C4-2B (cell line): ENCODE measurements at regions not wholly inside any gene's neighbourhood (a gene's known extent, or its start where the extent isn't known, plus 50 kb on each side); places are given as distances from the start of the nearest gene placed in this dataset.

Source experiments
- CTCF ChIP-seq: fragments of 450-650 bp; conservative IDR thresholded peaks from 2 replicates; pipeline ENCODE4 v1.5.1; 2017; ENCODE audit warnings: mild to moderate bottlenecking
- ZFX ChIP-seq: fragments of 450-650 bp; IDR thresholded peaks from 2 replicates; pipeline ENCODE4 v1.6.1; 2017

GRCh38 chr10:46236546-46236887 lies 50.3 kb upstream of the ANTXRL start:
- TF ChIP-seq CTCF (no peak), ZFX (no peak)
